GM18499 (cell line): ENCODE measurements at regions not wholly inside any gene's neighbourhood (a gene's known extent, or its start where the extent isn't known, plus 50 kb on each side); places are given as distances from the start of the nearest gene placed in this dataset.
A peak's percentile ranks its signal among the peaks of the same experiment; 100 is the strongest.
"Not testable (repeated sequence)": the region's sequence is repeated elsewhere in the genome, so short reads cannot be mapped to it uniquely, and the experiment has no call there.

Experiments
- ATAC-seq: cut with Tn5 transposase; IDR thresholded peaks from one replicate; pipeline ENCODE4 v1.9.1; 2021; ENCODE audit warnings: moderate number of reproducible peaks; ENCODE audit not compliant: insufficient read depth, unreplicated experiment

- ATAC-seq = no peak
These were observed 395.3 kb downstream of the NUP35 start for GRCh38 chr2:183519371-183520056.

- no peak for ATAC-seq
These were observed 397.7 kb downstream of the NUP35 start for GRCh38 chr2:183521911-183522310.

- no peak for ATAC-seq
These were observed 398.4 kb downstream of the NUP35 start for GRCh38 chr2:183522489-183523266.

- ATAC-seq = peak; percentile 97
These were observed 406.2 kb downstream of the NUP35 start for GRCh38 chr2:183530333-183530901.

- no peak for ATAC-seq
These were observed 408.3 kb downstream of the NUP35 start for GRCh38 chr2:183532514-183532913.

GRCh38 chr2:183533021-183533420 lies 408.8 kb downstream of the NUP35 start:
- no peak for ATAC-seq

- no peak for ATAC-seq
These were observed 412.0 kb downstream of the NUP35 start for GRCh38 chr2:183536290-183536689.

GRCh38 chr2:183536714-183537113 lies 412.5 kb downstream of the NUP35 start:
- ATAC-seq = no peak

- ATAC-seq = no peak
These were observed 417.5 kb downstream of the NUP35 start for GRCh38 chr2:183541766-183542165.

- ATAC-seq = no peak
These were observed 418.4 kb downstream of the NUP35 start for GRCh38 chr2:183542606-183543005.

- ATAC-seq = no peak
These were observed 419.0 kb downstream of the NUP35 start for GRCh38 chr2:183543222-183543621.

- ATAC-seq = peak; percentile 90
These were observed 419.5 kb downstream of the NUP35 start for GRCh38 chr2:183543731-183544130.

GRCh38 chr2:183546560-183547350 lies 422.5 kb downstream of the NUP35 start:
- not testable (repeated sequence) for ATAC-seq

GRCh38 chr2:183552716-183553115 lies 428.5 kb downstream of the NUP35 start:
- ATAC-seq = no peak

- ATAC-seq = no peak
These were observed 440.5 kb downstream of the NUP35 start for GRCh38 chr2:183564726-183565125.

GRCh38 chr2:183575481-183575880 lies 451.2 kb downstream of the NUP35 start:
- no peak for ATAC-seq

- no peak for ATAC-seq
These were observed 455.4 kb downstream of the NUP35 start for GRCh38 chr2:183579686-183580085.

- ATAC-seq = no peak
These were observed 468.0 kb downstream of the NUP35 start for GRCh38 chr2:183592271-183592670.

GRCh38 chr2:183594150-183594549 lies 469.9 kb downstream of the NUP35 start:
- ATAC-seq = no peak

- ATAC-seq = no peak
These were observed 473.6 kb downstream of the NUP35 start for GRCh38 chr2:183597841-183598240.

GRCh38 chr2:183604065-183604464 lies 479.8 kb downstream of the NUP35 start:
- ATAC-seq = no peak
